ENCODE measurements at regions not wholly inside any gene's neighbourhood (a gene's known extent, or its start where the extent isn't known, plus 50 kb on each side); places are given as distances from the start of the nearest gene placed in this dataset.

DNA sequence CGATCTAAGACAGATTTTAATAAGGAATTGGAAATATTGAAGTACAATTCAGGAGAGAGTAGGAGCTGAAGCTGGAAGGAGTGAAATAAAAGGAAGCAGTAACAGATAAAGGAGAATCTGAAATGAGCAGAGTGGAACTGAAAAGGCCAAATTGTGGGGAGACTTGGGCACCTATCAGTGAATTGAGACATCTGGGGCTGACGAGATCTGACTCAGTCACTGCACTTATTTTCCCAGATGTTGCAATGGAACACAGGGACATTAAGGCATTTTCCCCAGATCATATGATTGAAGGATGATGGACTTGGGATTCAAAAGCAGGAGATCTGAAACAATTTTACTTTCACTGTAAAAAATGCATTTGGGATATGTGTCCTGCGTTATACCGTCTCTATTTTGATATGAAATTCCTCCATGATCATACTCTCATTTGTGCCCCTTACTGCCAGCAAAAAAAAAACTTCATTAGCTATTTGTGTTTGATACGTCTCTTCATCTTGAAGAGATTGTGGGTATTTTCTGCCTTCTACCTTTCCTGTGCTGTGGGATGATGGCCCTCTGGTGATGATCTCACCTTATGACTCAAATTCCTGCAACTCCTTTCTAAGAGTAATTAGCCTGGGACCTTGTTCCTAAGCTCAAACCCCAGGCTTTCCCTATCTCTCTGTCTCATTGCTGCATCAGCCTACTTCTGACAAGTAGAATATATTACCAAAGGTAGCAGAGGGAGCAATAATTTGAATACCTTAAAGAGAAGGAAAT lies 278.5 kb upstream of the MAN1A1 start:
- Histone ChIP-seq H3K4ac (ENCODE audit: low read depth, low read length) (no peak overlapping the region), H2BK15ac (ENCODE audit: low read depth, low read length) (no peak overlapping the region), H3K9me3 (ENCODE audit: control insufficient read depth, insufficient read depth, low read length) (no peaks in the 10 kb centered on the region), H4K5ac (ENCODE audit: low read depth, low read length) (no peak overlapping the region), H3K4me1 (ENCODE audit: control insufficient read depth, insufficient read depth, low read length) (no peaks in the 10 kb centered on the region; the same call in 1 of the 2 replicates), H3K79me1 (ENCODE audit: low read depth in 1 of 2, low read length in 2 of 2) (no peaks in the 10 kb centered on the region), H3K23ac (ENCODE audit: low read depth, low read length) (no peak overlapping the region), H2BK5ac (ENCODE audit: low read depth, low read length, poor library complexity, severe bottlenecking) (no peak overlapping the region), H3K4me3 (ENCODE audit: insufficient read depth, low read depth, low read length) (no peak overlapping the region), H3K9ac (ENCODE audit: low read depth, low read length) (no peak overlapping the region), H3K27ac (ENCODE audit: insufficient read depth, low read length) (no peak overlapping the region), H3K27me3 (ENCODE audit: control insufficient read depth, insufficient read depth, low read length) (no peaks in the 10 kb centered on the region), H3K14ac (replicated peaks; ENCODE audit: low read depth, low read length) (no peak overlapping the region), H4K8ac (ENCODE audit: low read depth in 2 of 2, low read length in 2 of 2) (no peak overlapping the region), H3K18ac (ENCODE audit: low read depth, low read length) (no peak overlapping the region), H2BK20ac (ENCODE audit: low read depth, low read length) (no peak overlapping the region), H2AK9ac (replicated peaks; ENCODE audit: low read depth, low read length, poor library complexity) (no peak overlapping the region), H4K91ac (ENCODE audit: insufficient read depth, low read depth, low read length) (no peak overlapping the region), H3K9me1 (ENCODE audit: insufficient read depth, low read length) (no peaks in the 10 kb centered on the region), H3K36me3 (ENCODE audit: control insufficient read depth, insufficient read depth, low read length) (no peaks in the 10 kb centered on the region), H2BK120ac (ENCODE audit: low read depth, low read length) (no peak overlapping the region), H3K56ac (ENCODE audit: extremely low read depth, insufficient read depth, low read length) (no peak overlapping the region), H3K4me2 (ENCODE audit: low read depth, low read length) (no peak overlapping the region), H2AFZ (replicated peaks; ENCODE audit: low read length, poor library complexity) (no peak overlapping the region), H4K20me1 (ENCODE audit: insufficient read depth, low read length) (no peaks in the 10 kb centered on the region), H2AK5ac (ENCODE audit: low read depth, low read length) (no peak overlapping the region)
- 100% methylated on average over 1 of the region's 5 CpGs; no CpG with 5 or more reads in 1 of the 2 experiments for WGBS, 2 experiments (ENCODE audit: extremely low coverage in 2 of 2, insufficient read length in 1 of 2)
- TF ChIP-seq, protein P1, sequence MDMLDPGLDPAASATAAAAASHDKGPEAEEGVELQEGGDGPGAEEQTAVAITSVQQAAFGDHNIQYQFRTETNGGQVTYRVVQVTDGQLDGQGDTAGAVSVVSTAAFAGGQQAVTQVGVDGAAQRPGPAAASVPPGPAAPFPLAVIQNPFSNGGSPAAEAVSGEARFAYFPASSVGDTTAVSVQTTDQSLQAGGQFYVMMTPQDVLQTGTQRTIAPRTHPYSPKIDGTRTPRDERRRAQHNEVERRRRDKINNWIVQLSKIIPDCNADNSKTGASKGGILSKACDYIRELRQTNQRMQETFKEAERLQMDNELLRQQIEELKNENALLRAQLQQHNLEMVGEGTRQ (IDR thresholded peaks at IDR 0.05; ENCODE audit: low read depth, low read length): no peak
- TF ChIP-seq POLR2A (IDR thresholded peaks at IDR 0.05; ENCODE audit: low read depth, low read length) (no peak), CEBPB (IDR thresholded peaks at IDR 0.05; ENCODE audit: low read depth, low read length) (peak; percentile 59)
- intact Hi-C loops (cut with micrococcal nuclease) (loop anchor here (5.0 kb wide), 1 partner anchor 86 kb away; no protein-coding TSS in a partner anchor), in situ Hi-C loops (cut with MboI; ENCODE audit: low sequenced_read_pairs) (no loop called here), dilution Hi-C loops (cut with HindIII; ENCODE audit: low sequenced_read_pairs, unreplicated experiment) (no loop called here)
- CTCF ChIA-PET: interaction anchor here (1.4 kb wide), 1 partner anchor 14 kb away, joined by 5 read pairs; no protein-coding TSS in a partner anchor
- no peak for ATAC-seq (ENCODE audit: low read depth)
- POLR2A ChIA-PET (ENCODE audit: unreplicated experiment): no interaction called here
- BruUV-seq (replicated peaks): no TSS peak
- DNase-seq: peak; percentile 49

All from IMR-90 (cell line).